ENCODE measurements at regions not wholly inside any gene's neighbourhood (a gene's known extent, or its start where the extent isn't known, plus 50 kb on each side); places are given as distances from the start of the nearest gene placed in this dataset.
A peak's percentile ranks its signal among the peaks of the same experiment; 100 is the strongest.

DNA sequence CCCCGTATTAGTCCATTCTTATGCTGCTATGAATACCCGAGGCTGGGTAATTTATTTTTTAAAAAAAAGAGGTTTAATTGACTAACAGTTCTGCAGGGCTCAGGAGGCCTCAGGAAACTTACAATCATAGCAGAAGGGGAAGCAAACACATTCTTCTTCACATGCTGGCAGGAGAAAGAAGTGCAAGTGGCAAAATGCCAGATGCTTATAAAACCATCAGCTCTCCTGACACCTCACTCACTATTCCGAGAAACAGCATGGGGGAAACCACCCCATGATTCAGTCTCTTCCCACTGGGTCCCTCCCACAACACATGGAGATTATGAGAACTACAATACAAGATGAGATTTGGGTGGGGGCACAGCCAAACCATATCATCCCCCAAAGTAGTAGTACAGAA, 2148.5 kb upstream of the PIK3C3 start:
- DNase-seq: no peak

DNA sequence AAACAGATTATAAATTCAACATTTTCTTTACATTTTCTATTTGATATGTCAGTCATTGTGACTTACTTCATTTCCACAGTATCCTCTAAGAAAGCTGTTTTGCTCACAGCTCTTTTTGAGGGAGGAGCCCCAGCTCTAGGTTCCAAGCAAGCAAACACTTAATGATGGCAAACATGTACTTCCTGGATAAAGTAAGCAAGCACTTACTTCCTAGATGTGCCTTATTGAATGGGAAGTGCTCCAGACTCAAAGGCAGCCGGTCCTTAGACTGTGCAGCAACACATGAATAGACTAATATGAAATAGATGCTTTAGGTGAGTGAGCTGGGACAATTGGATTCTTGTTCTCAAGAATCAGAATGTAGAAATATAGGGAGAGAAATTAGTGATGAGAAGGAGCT, 2149.8 kb upstream of the PIK3C3 start:
- no peak for DNase-seq

DNA sequence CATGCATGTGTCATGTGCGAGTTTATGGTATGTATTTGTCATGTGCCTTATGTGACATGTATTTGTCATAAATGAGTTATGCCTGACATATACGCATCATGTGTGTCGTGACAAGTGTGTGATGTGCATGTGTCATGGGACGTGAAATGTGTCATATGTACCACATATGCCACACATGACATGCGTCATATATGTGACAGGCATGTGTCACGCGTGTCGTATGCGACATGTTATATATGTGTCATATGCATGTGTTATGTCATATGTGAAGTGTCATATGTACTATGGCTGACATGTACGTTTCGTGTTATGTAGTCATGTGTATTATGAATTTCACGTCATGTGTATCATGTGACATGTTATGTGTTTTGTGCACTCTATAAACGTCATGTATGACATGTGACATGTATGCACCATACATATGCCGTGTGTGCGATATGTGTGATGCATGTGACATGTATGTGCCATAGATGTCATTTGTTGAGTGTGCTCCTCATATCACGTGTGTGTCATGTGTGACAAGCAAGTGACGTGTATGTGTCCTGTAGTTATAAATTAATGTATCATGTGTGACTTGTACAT, 2152.3 kb upstream of the PIK3C3 start:
- DNase-seq: no peak

DNA sequence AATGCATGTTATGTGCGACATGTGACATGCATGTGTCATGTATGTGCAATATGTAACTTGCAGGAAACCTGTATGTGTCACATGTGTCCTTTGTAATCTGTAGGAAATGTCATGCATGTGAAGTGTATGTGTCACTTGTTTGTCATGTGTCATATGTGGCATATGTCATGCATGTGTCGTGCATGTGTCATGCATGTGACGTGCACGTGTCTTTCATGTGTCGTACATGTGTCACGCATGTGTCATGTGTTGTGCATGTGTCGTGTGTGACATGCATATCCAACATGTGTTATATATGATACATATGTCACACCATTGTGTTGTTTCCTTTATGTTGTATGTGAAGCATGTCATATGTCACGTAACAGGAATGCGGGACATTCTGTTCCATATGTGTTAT, 2153.2 kb upstream of the PIK3C3 start:
- DNase-seq: no peak

DNA sequence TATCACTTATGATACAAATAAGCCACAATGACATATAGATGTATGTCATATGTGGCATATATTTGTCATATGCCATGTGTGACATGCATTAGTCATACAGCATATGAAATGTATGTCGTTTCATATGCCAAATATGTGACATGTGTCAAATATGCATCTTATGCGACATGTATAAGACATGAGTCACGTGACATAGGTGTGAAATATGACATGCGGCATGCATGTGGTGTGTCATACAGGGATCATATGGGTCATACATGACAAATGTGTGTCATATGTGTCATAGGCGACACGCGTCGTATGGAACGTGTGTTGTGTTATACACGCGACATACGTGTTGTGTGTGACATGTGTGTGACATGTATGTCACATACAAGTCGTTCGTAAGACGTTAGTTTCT, 2154.0 kb upstream of the PIK3C3 start:
- DNase-seq: no peak

DNA sequence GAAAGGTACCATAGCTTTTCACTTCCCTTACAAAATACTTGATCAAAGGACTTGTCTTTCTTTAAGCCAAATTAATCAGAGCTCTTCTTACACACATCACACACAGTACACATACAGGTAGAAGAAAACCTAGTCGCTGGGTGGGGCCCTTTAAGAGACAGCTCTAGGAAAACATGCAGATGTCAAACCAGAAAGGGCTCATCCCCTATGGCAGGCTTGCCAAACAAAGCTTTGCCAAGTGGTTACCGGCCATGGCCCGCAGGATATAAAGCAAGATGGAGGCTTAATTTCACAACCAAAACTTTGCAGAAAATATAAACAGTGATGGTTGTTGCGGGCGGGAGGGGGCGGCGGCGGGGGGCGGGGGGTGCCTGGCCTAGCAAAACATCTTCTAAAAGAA, 2156.0 kb upstream of the PIK3C3 start:
- peak; percentile 38 for DNase-seq

DNA sequence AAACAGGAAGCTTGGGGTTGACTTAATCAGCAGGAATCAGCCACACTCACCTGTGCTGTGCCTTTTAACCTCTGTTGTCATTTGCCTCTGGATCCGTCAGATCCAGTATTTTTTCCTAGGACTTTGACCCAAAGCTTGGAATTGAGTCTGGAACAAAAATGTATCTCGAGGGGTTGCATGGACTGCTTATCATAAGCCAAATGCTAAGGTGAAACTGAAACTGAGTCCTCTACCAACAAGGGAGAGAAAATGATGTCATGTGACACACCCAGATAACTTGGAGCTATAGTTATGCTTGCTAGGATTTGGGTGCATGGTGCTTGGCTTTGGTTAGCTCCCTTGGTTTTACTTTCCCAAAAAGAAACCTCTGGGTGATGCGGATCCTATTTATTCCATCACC, 2158.6 kb upstream of the PIK3C3 start:
- DNase-seq: no peak

DNA sequence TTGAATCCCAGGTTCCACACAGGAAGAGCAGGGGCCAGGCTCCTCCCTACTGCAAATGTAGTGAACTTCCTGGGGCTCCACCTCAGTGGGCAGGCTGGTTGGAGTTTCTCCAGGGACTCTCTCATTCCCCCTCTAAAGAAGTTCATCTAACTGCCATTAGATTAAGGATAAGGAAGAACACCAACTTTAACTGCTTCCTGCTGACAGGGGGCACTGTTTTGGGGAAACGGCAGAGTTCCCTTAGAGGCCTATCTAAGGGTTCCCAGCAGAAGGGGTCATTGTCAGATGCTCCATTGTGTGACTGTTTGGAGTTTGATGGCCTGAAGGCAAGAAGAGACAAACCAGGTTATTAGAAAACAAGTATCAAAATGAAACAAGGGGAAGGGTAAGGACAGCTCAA, 2159.7 kb upstream of the PIK3C3 start:
- DNase-seq: no peak

DNA sequence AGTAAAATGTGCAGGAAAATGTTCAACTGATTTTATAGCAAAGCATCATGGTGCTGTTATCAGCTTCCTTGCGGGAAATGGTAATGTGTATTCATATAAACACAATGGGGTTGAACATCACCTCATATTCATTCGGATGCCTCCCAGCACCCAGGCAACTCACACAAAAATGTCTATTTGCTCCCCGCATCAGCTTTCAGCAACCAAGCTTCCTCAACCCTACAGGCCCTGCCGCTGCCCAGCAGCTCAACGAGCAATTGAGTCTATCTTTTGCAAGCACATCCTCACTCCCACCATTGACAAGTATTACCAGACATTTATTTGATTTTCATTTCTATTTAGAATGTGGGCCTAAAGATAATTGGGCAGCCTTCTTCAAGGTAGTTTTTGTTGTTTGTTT, 2161.4 kb upstream of the PIK3C3 start:
- DNase-seq: no peak

DNA sequence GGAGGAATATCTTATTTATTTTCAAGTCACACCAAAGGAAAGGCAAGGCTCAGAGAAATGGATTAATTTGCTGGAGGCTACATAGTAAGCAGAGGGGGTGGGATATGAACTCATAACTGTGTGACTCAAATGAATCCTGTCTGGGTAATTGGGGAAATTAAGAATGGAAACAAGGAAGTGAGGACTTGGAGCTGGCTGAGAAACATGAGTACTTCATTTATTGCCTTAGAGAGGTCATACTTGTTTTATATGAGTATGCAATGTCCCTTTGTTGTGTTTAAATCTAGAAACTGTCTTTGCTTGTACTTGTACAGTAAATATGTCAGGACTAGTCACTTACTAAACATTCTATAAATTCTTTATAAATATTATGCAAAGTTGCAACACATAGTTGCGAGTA, 2166.7 kb upstream of the PIK3C3 start:
- DNase-seq: no peak

DNA sequence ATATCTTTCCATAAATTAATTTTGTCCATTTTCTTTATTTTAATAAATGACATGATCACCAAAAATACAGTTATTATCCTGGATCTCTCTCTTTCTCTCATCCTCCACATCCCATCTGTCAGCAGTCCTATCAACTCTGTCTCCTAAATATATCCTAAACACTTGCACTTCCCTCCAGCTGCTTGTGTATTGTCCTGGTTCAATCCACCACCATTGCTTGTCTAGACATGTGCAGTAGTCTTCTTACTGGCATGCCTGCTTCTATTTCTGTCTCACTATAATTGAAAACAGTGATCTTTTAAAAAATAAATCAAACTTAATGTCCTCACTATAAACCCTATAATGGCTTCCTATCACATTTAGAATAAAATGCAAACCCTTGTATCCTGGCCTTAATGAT, 2168.6 kb upstream of the PIK3C3 start:
- no peak for DNase-seq

DNA sequence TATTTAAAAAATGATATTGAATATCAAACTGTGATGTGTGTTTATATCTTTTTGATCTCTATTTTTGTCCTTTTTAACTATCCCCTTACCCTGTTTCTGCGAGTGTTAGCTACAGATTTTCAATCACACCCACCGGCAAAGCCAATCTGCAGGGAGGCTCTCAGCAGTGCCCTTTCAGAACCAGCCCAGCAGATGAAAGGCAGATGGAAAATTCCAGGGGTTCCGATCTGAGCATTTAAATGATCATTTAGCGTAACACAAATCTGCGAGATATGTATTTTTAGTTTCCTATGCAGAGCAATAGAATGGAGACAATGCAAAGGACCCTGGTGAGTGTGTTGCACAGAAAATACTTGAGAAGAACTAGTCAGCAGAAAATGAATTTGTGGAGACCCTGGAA, 2170.5 kb upstream of the PIK3C3 start:
- no peak for DNase-seq

DNA sequence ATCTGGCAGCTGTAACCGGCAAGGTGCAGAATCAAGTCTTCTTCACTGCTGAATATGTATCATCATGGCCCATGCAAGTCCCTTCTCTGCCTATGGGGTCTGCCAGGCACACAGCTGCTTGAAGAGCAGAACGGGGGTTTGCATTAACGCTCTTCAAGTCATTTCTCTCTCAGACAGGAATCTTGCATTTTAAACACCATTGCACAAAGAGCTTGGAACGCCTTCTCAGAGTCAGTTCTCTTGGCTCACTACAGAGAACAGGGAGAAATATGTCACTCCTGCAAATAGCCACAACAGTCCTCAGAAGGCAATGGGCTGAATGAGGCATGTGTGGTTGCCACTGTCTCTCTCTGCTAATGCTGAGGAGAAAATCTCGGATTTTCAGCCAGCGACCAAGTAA, 2173.5 kb upstream of the PIK3C3 start:
- DNase-seq: no peak

DNA sequence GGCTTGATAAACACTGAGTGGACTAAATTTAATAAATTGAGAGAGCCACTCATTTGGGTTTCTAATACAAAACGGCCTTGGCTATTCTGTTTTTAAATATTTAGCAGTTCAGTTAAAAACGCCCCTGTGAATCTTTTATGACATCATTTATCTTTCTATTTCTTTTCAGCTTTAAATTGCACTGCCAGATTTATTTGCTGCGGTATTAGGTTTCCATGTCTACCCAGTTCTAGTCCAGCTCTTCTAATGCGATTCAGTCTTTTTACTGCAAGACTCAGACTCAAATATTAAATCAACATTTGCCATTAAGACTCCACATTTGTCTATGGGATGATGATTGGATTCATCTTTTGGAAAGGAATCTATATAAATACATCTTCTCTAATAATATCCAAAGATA, 2174.3 kb upstream of the PIK3C3 start:
- DNase-seq: no peak

DNA sequence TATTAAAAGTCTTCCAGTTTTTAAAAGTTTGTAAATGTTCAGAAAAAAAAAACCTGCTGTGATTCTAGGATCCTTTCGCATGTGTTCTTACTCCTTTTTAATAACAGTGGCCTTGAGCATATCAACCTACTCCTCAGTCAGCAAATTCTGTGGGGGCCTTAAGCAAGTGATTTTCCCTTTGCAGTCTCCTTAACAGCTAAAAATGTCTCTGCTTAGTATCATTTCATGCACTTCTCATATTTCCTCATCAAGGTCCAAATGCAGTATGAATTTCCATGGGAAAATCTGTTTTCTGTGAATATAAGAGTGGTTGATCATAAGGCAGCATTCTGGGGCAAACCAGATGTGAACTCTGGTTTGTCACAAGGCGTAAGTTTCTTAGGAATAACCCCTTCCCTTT, 2175.1 kb upstream of the PIK3C3 start:
- no peak for DNase-seq

DNA sequence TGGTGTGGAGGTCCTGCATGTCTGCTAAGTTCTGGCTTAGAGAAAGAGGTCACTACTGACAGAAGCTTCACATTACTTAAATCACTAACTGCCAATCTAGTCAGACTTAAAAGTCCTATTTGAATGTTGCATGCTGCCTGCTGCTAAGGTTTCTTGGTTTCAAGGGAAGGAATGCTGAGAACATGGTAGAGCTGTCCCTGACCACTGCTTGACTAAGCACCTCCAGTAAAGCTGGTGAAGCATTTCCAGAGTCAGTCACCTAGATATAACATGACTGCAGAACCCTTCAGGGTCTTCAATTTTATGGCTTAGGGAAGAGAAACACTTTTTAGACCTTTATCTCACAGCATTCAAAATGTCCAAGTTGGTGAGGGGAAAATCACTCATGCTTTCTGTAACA, 2178.3 kb upstream of the PIK3C3 start:
- DNase-seq: no peak

DNA sequence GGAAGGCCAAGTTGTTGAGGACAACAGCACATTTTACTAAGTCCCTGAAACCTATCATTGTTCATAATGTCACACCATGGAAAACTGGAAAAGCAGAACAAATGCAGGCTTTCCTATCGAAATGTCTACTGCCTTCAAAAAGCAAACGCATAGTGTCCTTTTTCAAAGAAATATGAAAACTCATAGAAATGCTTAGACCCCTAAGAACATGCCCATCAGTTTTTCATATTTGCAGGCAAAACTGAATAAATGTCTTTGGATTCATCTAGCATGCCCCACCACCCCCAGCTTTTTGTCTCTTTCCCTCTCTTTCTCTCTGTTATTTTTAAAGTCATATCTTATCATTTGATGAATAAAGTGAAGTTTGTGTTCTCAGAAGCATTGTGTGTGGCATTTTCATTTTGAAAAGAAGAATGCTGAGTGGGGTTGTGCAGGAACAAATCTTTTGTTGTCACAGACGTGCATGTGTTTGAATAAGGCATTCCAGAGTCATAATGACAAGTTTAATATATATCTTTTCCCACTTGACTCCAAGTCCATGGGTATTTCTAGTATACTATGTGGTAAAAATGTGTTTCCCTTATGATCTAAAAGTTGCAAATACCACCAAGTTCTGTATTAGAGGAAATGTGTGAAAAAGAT, 2180.0 kb upstream of the PIK3C3 start:
- DNase-seq: no peak

DNA sequence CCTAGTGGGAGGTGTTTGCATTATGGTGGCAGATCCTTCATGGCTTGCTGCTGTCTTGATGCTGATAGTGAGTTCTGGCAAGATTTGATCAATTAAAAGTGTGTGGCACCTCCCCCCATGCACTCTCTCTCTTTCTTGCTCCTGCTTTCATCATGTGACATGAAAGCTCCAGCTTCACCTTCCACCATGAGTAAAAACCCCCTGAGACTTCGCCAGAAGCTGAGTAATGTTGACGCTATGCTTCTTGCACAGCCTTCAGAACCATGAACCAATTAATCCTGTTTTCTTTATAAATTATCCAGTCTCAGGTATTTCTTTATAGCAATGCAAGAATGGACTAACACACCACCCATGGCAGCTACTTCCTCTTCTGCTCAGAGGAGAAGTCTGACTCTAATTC, 2181.4 kb upstream of the PIK3C3 start:
- no peak for DNase-seq

DNA sequence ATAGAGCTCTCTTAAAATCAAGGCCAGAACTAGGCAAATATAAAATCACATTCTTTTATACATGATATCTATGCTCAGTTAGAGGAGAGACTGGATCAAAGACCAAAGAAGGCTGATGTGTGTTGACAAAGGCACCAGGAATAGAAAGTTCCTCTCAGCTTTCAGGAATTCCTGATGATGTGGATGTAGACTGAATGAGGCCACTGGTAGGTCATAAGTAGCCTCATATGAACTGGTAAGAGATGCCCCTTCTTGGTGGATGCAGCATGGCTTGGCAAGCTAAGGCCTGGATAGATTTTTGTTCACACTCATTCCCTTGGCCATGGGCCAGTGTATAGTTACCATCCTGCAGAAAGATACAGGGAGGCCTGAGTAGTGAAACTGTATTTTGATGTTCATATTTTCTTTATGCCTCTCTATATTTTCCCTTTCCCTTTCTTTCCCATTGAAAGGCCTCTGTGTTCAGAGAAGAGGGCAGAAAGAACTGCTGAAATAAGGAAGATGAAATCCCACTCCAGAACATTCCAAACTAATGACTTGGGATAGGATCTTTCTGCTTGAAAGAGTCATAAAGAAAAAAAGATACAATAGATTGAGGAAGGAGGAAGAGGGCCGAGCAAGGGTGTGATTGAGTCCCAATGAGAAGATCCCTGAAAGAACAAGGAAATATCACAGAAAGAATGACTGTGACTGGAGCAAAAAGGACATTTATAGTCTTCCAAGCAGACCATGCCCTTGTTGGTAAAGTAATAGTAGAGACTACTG, 2182.7 kb upstream of the PIK3C3 start:
- no peak for DNase-seq

DNA sequence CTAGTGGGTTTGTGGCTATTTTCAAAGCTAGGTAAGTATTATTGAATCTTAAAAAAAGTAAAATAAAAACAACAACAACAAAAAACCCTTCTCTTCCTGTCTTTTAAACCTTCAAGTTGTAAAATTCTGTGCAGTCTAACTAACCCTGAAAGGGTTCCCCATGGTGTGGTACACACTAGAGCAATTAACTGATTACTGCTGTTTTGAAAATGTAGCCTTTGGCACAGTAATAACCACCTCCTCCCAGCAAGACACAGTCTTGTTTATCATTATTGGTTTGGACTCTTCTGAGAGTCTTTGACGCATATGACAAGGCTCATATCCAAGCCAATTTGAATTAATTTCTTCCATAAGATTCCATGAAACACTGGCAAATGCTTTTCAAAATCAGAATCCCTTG, 2184.6 kb upstream of the PIK3C3 start:
- DNase-seq: no peak

DNA sequence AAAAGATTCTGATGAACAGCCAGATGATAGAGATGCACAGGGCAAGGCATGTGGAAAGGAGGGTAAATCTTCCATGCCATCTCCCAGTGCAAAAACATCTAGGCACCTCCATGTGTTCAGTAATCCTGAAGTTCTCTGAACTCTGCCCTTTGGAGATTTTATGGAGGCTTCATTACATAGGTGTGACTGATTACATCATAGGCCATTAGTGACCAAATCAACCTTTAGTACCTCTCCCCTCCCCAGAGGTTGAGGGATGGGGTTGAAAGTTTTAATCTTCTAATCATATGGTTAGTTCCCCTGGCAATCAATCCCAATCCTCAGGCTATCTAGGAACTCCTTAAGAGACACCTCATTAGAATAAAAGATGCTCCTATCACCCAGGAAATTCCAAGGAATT, 2190.2 kb upstream of the PIK3C3 start:
- DNase-seq: no peak

DNA sequence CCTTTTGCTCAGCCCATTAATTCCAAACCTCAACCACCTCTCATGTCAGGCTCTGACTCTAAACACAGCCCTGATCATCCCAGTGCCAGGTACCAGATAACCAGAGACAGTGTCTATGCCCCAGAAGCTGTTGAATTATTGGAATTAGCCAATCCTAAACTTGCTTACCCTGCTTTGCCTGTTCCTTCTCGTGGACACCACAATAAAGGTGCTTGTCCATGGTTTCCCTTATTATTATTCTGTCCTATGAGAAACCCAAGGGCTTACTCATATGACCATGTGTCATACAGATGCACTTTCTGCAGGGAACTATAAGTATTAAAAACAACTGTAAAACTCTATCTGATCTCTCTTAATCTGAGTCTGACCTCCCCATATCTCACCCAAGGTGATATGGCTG, 2193.8 kb upstream of the PIK3C3 start:
- no peak for DNase-seq

DNA sequence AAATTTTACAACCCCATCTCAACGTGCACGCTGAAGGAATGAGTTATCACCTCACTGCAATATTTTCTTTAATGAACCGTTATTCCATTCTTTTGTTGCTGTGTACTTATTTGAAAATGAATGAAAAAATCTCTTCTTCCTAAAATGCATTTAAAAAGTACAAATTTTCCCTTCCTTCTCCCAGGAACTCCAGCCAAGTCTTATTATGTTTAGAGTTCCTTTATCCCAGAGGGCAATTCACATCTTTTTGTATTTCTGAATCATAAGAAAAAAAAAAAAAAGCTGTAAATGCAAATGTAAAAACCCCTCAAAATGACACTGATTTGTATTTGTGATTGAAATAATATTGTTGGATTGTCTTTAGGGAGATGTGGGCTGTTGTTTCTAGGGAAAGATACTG, 2194.3 kb upstream of the CELF4 start:
- no peak for DNase-seq

DNA sequence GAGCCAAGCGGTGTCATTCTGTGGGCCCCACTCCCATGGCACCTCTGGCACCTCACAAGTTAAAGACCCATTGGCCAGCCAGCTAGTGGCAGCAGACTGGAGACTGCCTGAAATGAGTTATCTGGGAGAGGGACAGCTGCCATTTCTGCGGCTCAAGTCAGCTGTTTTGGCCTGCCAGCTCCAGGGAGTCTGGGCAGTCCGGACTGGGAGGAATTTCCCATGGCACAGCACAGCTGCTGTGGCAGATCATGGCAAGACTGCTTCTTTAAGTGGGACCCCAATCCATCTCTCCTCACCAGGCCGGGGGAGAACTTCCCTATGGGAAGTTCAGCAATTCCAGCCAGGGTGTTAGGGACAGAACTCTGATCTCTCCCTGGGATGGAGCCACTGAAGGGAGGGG, 2187.6 kb upstream of the CELF4 start:
- DNase-seq: no peak

DNA sequence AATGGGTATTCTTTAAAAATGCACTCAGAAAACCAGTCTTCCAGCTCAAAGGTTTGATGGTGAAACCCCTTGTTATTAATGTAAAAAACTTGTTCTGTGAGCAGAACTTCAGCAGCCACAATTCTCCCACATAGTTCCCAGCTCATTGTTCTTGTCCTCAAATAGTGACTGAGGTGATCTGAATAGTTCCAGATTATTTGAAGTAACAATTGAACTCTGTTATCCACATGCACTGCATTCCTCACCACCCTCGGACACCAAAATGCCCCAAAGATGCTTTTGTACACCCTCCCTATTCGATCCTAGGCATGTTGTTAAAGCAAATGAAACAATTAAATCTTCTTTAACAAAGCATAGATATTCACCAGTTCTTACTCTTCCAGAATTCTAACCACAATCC, 2186.8 kb upstream of the CELF4 start:
- no peak for DNase-seq
